GM12873 (cell line): ENCODE measurements at regions not wholly inside any gene's neighbourhood (a gene's known extent, or its start where the extent isn't known, plus 50 kb on each side); places are given as distances from the start of the nearest gene placed in this dataset.

Source experiments
- CTCF ChIP-seq: IDR thresholded peaks from 2 replicates; pipeline ENCODE4 v1.5.1; 2012; ENCODE audit warnings: low read depth, mild to moderate bottlenecking, moderate library complexity, low read length, control low read depth; ENCODE audit not compliant: insufficient read depth; ENCODE audit errors: missing control alignments

- no peak for TF ChIP-seq CTCF
Observed at GRCh38 chr6:137640086-137640485, 145.9 kb upstream of the OLIG3 start.

GRCh38 chr6:137641474-137642077, 147.4 kb upstream of the OLIG3 start:
- TF ChIP-seq CTCF = peak; percentile 67

GRCh38 chr6:137645850-137646249, 151.7 kb upstream of the OLIG3 start:
- TF ChIP-seq CTCF = no peak

- TF ChIP-seq CTCF = no peak
Observed at GRCh38 chr6:137646484-137646883, 152.3 kb upstream of the OLIG3 start.

- TF ChIP-seq CTCF = no peak
Observed at GRCh38 chr6:137647762-137648447, 153.7 kb upstream of the OLIG3 start.

- TF ChIP-seq CTCF = no peak
Observed at GRCh38 chr6:137650720-137651119, 156.5 kb upstream of the OLIG3 start.

- TF ChIP-seq CTCF = no peak
Observed at GRCh38 chr6:137651178-137651577, 157.0 kb upstream of the OLIG3 start.
